HS-5 (cell line): ENCODE measurements at regions not wholly inside any gene's neighbourhood (a gene's known extent, or its start where the extent isn't known, plus 50 kb on each side); places are given as distances from the start of the nearest gene placed in this dataset.
"Not testable (repeated sequence)": the region's sequence is repeated elsewhere in the genome, so short reads cannot be mapped to it uniquely, and the experiment has no call there.

Experiments
- DNase-seq: peaks from one replicate; pipeline ENCODE4 v3.0.0-alpha.2; 2012; ENCODE audit warnings: low read depth

- DNase-seq: no peak
These were observed 361.4 kb upstream of the POU5F2 start for GRCh38 chr5:94102849-94103248.

DNA sequence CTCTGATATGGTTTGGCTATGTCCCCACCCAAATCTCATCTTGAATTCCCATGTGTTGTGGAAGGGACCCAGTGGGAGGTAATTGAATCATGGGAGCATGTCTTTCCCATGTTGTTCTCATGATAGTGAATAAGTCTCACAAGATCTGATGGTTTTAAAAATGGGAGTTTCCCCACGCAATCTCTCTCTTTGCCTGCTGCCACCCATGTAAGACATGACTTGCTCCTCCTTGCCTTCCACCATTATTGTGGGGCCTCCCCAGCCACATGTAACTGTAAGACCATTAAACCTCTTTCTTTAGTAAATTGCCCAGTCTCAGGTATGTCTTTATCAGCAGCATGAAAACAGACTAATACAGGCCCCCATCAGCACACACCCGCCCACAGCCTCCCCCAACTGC, 356.0 kb upstream of the POU5F2 start:
- not testable (repeated sequence) for DNase-seq

DNA sequence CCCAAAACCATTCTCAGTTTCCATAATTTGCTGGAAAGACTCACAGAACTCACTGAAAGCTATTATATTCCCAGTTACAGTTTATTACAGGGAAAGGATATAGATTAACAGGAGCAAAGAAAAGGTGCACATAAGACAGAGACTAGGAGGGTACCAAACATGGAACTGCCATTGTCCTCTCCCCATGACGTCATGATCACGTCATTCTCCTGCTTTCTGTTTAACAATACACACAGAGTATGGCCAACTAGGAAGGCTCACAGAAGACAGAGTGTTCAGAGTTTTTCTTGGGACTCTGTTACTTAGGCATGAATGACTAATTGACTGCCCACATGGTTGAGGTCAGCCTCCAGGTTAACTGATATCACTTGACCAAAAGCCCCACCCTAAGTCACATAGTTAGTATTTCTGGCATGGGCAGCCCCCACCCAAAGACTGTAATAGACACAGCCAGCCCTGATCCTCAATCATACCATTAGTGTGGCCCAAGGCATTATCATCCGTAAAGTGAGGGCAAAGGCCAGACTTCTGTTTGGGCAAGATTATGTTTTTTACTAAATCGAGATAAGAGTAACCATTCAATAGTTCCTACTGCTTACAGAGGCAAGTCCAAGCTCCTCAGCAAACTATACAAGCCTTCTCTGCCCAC, 353.5 kb upstream of the POU5F2 start:
- no peak for DNase-seq

DNA sequence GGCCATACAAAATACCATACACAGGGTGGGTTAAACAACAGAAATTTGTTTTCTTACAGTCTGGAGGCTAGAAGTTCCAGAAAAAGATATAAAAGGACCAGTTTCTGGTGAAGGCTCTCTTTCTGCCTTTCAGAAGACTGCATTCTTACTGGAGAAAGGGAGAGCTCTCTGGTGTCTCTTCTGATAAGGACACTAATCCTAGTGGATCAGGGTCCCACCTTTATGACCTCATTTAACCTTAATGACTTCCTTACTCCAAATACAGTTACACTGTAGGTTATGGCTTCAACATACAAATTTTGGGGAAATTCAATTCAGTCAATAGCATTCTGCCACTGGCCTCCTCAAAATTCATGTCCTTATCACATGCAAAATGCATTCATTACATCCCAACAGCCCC, 351.9 kb upstream of the POU5F2 start:
- no peak for DNase-seq

DNA sequence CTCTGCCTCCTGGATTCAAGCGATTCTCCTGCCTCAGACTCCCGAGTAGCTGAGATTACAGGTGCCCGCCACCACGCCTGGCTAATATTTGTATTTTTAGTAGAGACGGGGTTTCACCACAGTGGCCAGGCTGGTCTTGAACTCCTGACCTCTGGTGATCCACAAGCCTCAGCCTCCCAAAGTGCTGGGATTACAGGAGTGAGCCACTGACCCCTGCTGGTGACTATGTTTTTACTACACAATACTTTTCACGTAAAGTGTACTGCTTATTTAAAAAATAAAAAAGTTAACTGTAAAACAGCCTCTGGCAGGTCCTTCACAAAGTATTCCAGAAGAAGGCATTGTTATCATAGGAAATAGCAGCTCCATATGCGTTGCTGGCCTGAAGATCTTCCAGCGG, 345.2 kb upstream of the POU5F2 start:
- not testable (repeated sequence) for DNase-seq

DNA sequence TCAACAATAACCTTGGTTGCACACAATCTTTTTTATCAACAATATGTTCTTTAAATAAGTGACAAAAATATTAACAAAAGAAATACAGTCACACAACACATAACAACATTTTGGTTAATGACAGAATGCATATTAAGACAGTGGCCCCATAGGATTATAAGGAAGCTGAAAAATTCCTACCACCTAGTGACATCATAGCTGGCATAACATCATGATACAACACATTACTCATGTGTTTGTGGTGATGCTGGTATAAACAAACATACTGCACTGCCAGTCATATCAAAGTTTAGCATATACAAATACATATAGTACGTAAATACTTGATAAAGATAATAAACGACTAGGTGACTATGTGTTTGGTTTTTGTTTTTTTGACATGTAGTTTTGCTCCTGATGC, 344.8 kb upstream of the POU5F2 start:
- DNase-seq: no peak

DNA sequence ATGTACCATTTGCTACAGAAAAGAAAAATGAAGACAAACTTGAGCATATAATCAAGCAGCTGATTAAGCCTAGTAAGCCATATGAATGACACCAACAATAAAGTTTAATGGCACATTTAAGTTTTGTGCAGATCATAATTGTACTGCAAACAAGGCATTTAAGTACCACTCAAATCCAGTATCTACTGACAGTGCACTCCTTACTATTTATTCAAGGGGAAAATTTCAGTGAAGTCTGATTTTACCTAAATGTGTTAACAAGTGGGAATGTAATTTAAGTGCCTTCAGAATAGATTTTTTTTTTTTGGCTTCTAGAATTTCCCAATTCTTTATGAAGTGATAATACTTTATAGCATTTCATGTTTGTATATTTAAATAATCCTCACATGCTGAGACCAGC, 341.0 kb upstream of the POU5F2 start:
- DNase-seq: no peak

DNA sequence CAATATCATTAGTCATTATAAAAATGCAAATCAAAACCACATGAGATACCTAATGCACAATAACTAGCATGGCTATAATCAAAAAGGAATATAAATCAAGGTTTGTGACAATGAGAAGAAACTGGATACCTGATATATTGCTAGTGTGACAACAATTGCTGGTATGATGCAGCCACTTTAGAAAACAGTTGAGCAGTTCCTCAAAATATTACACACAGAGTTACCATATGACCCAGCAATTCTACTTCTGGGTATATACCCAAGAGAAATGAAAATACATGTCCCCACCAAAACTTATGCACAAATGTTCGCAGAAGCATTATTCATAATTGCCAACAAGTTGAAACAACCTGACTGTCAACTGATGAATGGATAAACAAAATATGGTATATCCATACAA, 339.7 kb upstream of the POU5F2 start:
- no peak for DNase-seq

GRCh38 chr5:94080390-94080789, 339.0 kb upstream of the POU5F2 start:
- no peak for DNase-seq

GRCh38 chr5:94072116-94072515, 330.7 kb upstream of the POU5F2 start:
- no peak for DNase-seq

DNA sequence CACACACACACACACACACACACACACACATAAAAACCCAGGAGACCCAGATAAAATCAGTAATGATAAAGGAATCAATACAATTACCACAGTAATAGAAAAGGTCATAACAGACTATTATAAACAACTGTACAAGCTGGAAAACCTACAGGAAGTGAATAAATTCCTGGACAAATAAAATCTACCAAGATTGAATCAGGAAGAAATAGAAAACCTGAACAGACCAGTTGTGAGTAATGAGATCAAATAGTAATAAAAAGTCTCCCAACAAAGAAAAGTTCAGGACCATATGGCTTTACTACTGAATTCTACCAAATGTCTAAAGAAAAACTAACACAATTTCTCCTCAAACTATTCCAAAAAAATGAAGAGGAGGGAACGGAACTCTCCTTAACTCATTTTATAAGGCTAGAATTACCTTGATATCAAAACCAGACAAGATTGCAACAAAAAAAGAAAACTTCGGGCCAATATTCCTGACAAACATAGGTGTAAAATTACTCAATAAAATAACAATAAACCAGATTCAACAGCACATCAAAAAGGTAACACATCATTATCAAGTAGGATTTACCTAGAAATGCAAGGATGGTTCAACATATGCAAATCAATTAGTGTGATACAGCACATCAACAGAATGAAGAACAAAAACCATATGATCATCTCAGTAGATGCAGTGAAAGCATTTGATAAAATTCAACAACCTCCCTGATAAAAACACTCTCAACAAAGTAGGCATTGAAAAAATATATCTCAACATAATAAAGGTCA, 325.2 kb upstream of the POU5F2 start:
- no peak for DNase-seq

DNA sequence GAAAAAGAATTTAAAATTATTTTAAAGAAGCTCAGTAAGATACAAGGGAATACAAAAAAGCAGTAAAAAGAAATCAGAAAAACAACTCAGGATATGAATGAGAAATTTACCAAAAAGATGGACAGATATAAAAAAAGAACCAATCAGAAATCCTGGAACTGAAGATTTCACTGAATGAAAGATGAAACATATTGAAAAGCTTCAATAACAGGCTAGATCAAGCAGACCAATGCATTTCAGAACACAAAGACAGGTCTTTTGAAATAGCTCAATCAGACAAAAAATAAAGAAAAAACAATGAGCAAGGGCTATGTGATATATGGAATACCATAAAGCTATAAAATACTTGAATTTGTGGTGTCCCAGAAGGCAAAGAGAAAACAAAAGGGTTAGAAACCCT, 322.6 kb upstream of the POU5F2 start:
- DNase-seq: no peak

DNA sequence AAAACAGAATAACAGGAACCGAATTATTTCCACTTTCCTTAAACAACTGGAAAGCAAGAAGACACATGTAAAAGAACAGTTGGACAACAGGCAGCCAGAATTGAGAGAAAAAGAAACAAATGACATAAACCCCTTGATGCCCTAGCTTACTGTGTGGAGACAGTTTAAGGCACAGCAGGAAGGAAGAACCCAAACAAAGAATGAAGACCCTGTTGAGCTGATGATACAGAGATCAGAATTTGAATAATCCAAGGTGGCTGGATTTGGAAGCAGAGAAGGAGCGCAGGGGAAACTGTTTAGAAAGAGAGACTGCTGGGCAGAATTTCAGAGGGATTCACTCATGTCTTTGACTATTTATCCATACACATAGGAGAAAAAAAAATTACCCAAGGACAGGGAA, 316.3 kb upstream of the POU5F2 start:
- no peak for DNase-seq

DNA sequence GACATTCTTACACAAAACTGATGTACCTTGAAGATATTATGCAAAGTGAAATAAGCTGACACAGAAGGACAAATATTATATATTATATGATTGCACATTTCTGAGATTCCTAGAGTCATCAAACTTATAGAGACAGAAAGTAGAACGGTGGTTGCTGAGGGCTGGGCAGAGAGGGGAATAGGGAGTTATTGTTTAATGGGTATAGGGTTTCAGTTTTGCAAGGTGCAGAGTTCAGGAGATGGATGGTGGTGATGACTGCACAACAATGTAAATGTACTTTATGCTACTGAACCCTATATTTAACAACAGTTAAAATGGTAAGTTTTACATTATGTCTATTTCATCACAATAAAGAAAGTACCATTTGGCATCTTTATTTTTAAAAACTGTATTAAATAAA, 315.8 kb upstream of the POU5F2 start:
- DNase-seq: no peak

GRCh38 chr5:94049307-94049922, 308.0 kb upstream of the POU5F2 start:
- DNase-seq: not testable (repeated sequence)

DNA sequence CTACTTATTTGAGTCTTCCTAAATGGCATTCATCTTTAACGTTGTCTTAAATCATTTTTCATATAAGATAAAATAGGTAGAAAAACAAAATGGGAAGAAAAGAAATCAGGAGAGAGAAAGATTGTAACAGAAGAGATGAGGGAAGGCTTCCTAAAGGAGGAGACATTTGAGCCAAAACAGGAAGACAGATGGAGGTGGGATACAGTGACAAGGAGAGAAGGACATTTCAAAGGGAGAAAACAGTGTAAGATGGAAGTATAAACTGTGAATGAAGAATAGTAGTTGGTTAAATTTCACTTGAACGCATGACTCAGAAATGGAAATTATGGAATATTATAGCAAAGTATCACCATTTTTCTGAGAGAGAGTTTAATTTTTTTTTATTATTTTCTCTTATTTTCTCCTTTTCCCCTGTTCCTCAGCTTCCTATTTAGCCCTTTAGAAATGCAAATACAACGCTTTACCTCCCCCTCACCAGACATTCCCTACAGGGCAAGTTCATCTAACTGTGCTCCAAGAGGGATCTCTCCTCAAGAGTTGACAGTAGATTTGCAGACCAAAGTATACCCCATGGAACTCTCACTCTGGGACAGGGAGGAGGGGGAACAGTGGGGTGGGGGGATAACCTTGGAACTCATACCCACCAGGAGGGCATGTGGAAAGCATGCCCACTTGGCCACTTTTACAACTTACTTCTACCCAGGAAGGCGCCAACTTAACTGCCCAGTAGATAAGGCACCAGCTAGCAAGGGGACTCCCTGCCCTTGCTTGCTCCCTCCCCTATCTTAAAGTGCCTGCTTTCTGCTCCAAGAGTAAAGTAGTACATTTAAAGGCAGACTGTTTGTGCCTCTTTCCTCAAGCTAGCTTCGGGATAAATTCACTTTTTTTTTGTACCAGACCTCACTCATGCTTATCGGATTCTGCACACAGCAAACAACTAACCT, 304.7 kb upstream of the POU5F2 start:
- DNase-seq: no peak

DNA sequence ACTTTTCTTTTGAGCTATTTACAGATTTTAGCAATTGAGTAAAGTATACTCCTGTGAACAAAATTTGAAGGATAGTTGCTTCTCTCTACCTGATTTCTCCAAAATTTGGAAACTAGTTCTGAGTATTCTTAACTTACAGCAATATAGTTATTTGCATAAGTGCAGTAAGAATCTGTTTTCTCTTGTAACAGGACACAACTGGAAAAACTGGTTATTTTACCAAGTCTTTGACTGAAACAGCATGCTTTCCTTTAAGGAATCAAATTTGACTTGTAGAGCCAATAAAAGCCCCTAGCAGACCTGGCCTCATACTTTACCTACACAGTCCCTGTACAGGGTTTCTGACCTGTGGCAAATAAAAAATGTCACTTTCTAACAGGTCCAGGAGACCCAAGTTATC, 301.9 kb upstream of the POU5F2 start:
- DNase-seq: no peak

GRCh38 chr5:94040591-94041148, 299.3 kb upstream of the POU5F2 start:
- DNase-seq: no peak

DNA sequence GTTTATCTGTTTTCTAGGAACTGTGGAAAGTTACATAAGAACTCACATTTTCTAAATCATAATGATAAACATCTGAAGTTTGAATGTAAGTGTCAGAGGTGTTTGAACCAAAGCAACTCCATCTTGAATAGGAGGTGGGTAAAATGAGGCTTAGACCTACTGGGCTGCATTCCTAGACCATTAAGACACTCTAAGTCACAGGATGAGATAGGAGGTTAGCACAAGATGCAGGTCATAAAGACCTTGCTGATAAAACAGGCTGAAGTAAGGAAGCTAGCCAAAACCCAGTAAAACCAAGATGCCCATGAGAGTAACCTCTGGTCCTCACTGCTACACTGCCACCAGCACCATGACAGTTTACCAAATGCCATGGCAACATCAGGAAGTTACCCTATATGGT, 297.7 kb upstream of the POU5F2 start:
- DNase-seq: no peak

- no peak for DNase-seq
These were observed 290.2 kb upstream of the POU5F2 start for GRCh38 chr5:94031631-94032030.

GRCh38 chr5:94028001-94028400, 286.6 kb upstream of the POU5F2 start:
- DNase-seq: no peak

GRCh38 chr5:94027145-94027544, 285.7 kb upstream of the POU5F2 start:
- no peak for DNase-seq
